GM12878 (cell line): ENCODE measurements at regions not wholly inside any gene's neighbourhood (a gene's known extent, or its start where the extent isn't known, plus 50 kb on each side); places are given as distances from the start of the nearest gene placed in this dataset.

Experiments used
- ATAC-seq: fragments of 200-7000 bp; cut with Tn5 transposase; 3 replicates; pipeline ENCODE4 v1.9.1; 2020; ENCODE audit warnings: mild to moderate bottlenecking, moderate library complexity
- BruUV-seq: library from RNA; stranded (reverse); fragments of 400-500 nt; replicated peaks from 2 replicates; lab custom pipeline; 2021; lab: Mats Ljungman, UMichigan
- CTCF ChIA-PET: fragments of 300-600 bp; sonication (Branson Sonifier 250); formaldehyde crosslinking; extraction: SDS; loops from one replicate; lab custom pipeline; 2021; ENCODE audit warnings: inconsistent platforms; lab: Yijun Ruan, JAX
- POLR2A ChIA-PET: fragments of 350-600 bp; formaldehyde crosslinking; extraction: SDS; loops from one replicate; lab custom pipeline; 2021; ENCODE audit warnings: inconsistent platforms; lab: Charles Lee
- RAD21 ChIA-PET: fragments of 300-600 bp; sonication (Branson Sonifier 250); formaldehyde crosslinking; loops from one replicate; lab custom pipeline; 2023; ENCODE audit warnings: antibody characterized with exemption; ENCODE audit not compliant: unreplicated experiment; lab: Charles Lee
- SMC1A ChIA-PET: fragments of 300-600 bp; sonication (Branson Sonifier 250); formaldehyde crosslinking; loops from one replicate; lab custom pipeline; 2023; ENCODE audit not compliant: unreplicated experiment, uncharacterized antibody; lab: Charles Lee
- DNase-seq: peaks from one replicate; pipeline ENCODE4 v3.0.0-alpha.2; 2011; ENCODE audit warnings: low read depth, low spot score
- FAIRE-seq: peaks from 3 replicates; lab custom pipeline; 2011; peaks lifted over from hg19 to GRCh38; lab: Jason Lieb, UNC
- H2AFZ ChIP-seq: 2 replicates; pipeline ENCODE4 v1.6.0; 2011; ENCODE audit warnings: low read depth, low read length, control low read depth; ENCODE audit not compliant: control insufficient read depth
- H3K27ac ChIP-seq: 2 replicates; pipeline ENCODE4 v1.5.1; 2011; ENCODE audit warnings: control low read depth; ENCODE audit not compliant: control insufficient read depth, insufficient read depth
- H3K27me3 ChIP-seq, 2 experiments: replicated peaks in 1 of 2; 2 replicates each; pipeline versions ENCODE4 v1.6.0 to v1.6.1; 2011; ENCODE audit warnings: low read length in 1 of 2; ENCODE audit not compliant: control insufficient read depth in 2 of 2, insufficient read depth in 2 of 2
- H3K36me3 ChIP-seq, 2 experiments: 2 replicates each; pipeline ENCODE4 v1.5.1; 2011; ENCODE audit warnings: low read length in 1 of 2; ENCODE audit not compliant: control insufficient read depth in 2 of 2, insufficient read depth in 2 of 2
- H3K4me1 ChIP-seq: 2 replicates; pipeline ENCODE4 v1.6.1; 2011; ENCODE audit warnings: mild to moderate bottlenecking, low read length, moderate library complexity, mixed read lengths; ENCODE audit not compliant: control insufficient read depth, insufficient read depth
- H3K4me2 ChIP-seq: 2 replicates; pipeline ENCODE4 v1.6.0; 2011; ENCODE audit warnings: control low read depth; ENCODE audit not compliant: control insufficient read depth, insufficient read depth
- H3K4me3 ChIP-seq: fragments of 200-600 bp; sonication (generic); 2 replicates; pipeline ENCODE4 v1.5.1; 2016
- H3K79me2 ChIP-seq: 2 replicates; pipeline ENCODE4 v1.6.0; 2011; ENCODE audit warnings: low read length; ENCODE audit not compliant: control insufficient read depth, insufficient read depth
- H3K9ac ChIP-seq: 2 replicates; pipeline ENCODE4 v1.8.0; 2011; ENCODE audit warnings: low read length, control low read depth, mixed read lengths; ENCODE audit not compliant: control insufficient read depth, insufficient read depth
- H3K9me3 ChIP-seq: replicated peaks from 3 replicates; pipeline ENCODE4 v1.5.1; 2011; ENCODE audit warnings: mild to moderate bottlenecking, low read length; ENCODE audit not compliant: control insufficient read depth, insufficient read depth
- H4K20me1 ChIP-seq: 2 replicates; pipeline ENCODE4 v1.6.0; 2011; ENCODE audit not compliant: control insufficient read depth, insufficient read depth
- ZNF622 ChIP-seq: fragments of 450-650 bp; IDR thresholded peaks from 2 replicates; pipeline ENCODE4 v1.6.1; 2017; ENCODE audit warnings: mild to moderate bottlenecking, inconsistent platforms
- WGBS: methylation state at CpG from one replicate; pipeline ENCODE4 v1.1.6; 2016; ENCODE audit warnings: low lambda C conversion rate; ENCODE audit not compliant: insufficient replicate concordance, insufficient coverage; ENCODE audit errors: missing lambda C conversion rate; 5-methylcytosine and 5-hydroxymethylcytosine counted together
- in situ Hi-C: fragments of 300-500 bp; cut with MboI; formaldehyde crosslinking; loops from 9 replicates; pipeline ENCODE4 v1.14.3; 2018; ENCODE audit warnings: mixed read lengths
- intact Hi-C: fragments of 100-400 bp; cut with micrococcal nuclease; formaldehyde crosslinking; loops from one replicate; pipeline ENCODE4 v1.14.2; 2022; ENCODE audit not compliant: unreplicated experiment
- TF ChIP-seq, protein P1 (sequence below): IDR thresholded peaks from 2 replicates; pipeline ENCODE4 v1.6.1; 2011; ENCODE audit warnings: borderline replicate concordance, low read depth, mild to moderate bottlenecking, moderate library complexity, low read length; ENCODE audit not compliant: insufficient read depth, poor library complexity, severe bottlenecking
- TF ChIP-seq, protein P2 (sequence below): fragments of 450-650 bp; formaldehyde crosslinking; IDR thresholded peaks from 2 replicates; pipeline ENCODE4 v1.5.0; 2022; ENCODE audit warnings: mild to moderate bottlenecking, missing genetic modification characterization

DNA sequence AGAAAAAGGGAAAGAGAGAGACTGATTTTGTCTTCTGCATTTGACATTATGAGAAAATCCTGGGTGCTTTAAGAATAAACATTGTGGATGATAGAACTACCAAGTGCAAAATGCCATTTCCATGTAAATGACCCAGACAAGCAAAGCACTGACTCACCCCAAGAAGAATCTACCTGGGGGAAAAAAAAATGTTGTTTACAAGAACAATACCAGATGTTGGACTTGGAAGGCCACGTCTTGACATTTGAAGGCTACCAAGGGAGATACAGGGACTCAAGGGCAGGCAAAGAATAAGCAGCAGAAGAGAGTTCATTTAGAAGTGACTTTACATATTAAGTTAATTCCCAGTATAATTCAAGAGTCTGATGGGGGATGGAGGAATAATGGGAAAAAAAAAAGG is 125.3 kb downstream of the TMEM114 start:
- no peak for FAIRE-seq
- ATAC-seq = no peak
- 0% methylated on average over 1 of the region's 1 CpG for WGBS
- BruUV-seq = no TSS peak
- RAD21 ChIA-PET = no interaction called here
- H2AFZ ChIP-seq = no peak overlapping the region
- H3K36me3 ChIP-seq = no peaks in the 10 kb centered on the region
- POLR2A ChIA-PET = no interaction called here
- no peaks in the 10 kb centered on the region for H4K20me1 ChIP-seq
- no peak overlapping the region for H3K4me2 ChIP-seq
- no peak for DNase-seq
- CTCF ChIA-PET = no interaction called here
- H3K79me2 ChIP-seq = no peaks in the 10 kb centered on the region
- H3K4me3 ChIP-seq = no peak overlapping the region
- H3K9me3 ChIP-seq = no peaks in the 10 kb centered on the region
- H3K4me1 ChIP-seq = no peaks in the 10 kb centered on the region
- in situ Hi-C loops (no loop called here), intact Hi-C loops (no loop called here)
- SMC1A ChIA-PET = no interaction called here
- H3K27me3 ChIP-seq = no peaks in the 10 kb centered on the region; a peak in 1 of 4 replicates
- no peak overlapping the region for H3K9ac ChIP-seq
- no peak for TF ChIP-seq ZNF622
- TF ChIP-seq, protein P1, sequence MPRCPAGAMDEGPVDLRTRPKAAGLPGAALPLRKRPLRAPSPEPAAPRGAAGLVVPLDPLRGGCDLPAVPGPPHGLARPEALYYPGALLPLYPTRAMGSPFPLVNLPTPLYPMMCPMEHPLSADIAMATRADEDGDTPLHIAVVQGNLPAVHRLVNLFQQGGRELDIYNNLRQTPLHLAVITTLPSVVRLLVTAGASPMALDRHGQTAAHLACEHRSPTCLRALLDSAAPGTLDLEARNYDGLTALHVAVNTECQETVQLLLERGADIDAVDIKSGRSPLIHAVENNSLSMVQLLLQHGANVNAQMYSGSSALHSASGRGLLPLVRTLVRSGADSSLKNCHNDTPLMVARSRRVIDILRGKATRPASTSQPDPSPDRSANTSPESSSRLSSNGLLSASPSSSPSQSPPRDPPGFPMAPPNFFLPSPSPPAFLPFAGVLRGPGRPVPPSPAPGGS = no peak
- TF ChIP-seq, protein P2, sequence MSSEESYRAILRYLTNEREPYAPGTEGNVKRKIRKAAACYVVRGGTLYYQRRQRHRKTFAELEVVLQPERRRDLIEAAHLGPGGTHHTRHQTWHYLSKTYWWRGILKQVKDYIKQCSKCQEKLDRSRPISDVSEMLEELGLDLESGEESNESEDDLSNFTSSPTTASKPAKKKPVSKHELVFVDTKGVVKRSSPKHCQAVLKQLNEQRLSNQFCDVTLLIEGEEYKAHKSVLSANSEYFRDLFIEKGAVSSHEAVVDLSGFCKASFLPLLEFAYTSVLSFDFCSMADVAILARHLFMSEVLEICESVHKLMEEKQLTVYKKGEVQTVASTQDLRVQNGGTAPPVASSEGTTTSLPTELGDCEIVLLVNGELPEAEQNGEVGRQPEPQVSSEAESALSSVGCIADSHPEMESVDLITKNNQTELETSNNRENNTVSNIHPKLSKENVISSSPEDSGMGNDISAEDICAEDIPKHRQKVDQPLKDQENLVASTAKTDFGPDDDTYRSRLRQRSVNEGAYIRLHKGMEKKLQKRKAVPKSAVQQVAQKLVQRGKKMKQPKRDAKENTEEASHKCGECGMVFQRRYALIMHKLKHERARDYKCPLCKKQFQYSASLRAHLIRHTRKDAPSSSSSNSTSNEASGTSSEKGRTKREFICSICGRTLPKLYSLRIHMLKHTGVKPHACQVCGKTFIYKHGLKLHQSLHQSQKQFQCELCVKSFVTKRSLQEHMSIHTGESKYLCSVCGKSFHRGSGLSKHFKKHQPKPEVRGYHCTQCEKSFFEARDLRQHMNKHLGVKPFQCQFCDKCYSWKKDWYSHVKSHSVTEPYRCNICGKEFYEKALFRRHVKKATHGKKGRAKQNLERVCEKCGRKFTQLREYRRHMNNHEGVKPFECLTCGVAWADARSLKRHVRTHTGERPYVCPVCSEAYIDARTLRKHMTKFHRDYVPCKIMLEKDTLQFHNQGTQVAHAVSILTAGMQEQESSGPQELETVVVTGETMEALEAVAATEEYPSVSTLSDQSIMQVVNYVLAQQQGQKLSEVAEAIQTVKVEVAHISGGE (CRISPR knock-in tag) = no peak
- H3K27ac ChIP-seq = no peak overlapping the region
